WTC11 (cell line): ENCODE measurements at regions not wholly inside any gene's neighbourhood (a gene's known extent, or its start where the extent isn't known, plus 50 kb on each side); places are given as distances from the start of the nearest gene placed in this dataset.

Experiments
- CREM ChIP-seq: sonication (generic); formaldehyde crosslinking; IDR thresholded peaks from 2 replicates; pipeline ENCODE4 v1.8.1; 2022; ENCODE audit warnings: mild to moderate bottlenecking, missing genetic modification reagents, moderate library complexity
- CTCF ChIP-seq: fragments of 200-600 bp; IDR thresholded peaks from 2 replicates; pipeline ENCODE4 v1.8.0; 2022; ENCODE audit warnings: antibody characterized with exemption
- ETV6 ChIP-seq: sonication (generic); formaldehyde crosslinking; IDR thresholded peaks from 2 replicates; pipeline ENCODE4 v1.8.1; 2022; ENCODE audit warnings: mild to moderate bottlenecking, missing genetic modification reagents
- FOXP1 ChIP-seq: sonication (generic); formaldehyde crosslinking; IDR thresholded peaks from 2 replicates; pipeline ENCODE4 v1.8.0; 2022; ENCODE audit warnings: missing genetic modification reagents, mild to moderate bottlenecking, moderate library complexity, borderline replicate concordance
- SP1 ChIP-seq: sonication (generic); formaldehyde crosslinking; conservative IDR thresholded peaks from 2 replicates; pipeline ENCODE4 v1.8.1; 2022; ENCODE audit warnings: missing genetic modification reagents
- ZNF423 ChIP-seq: fragments of 250-450 bp; sonication (Bioruptor Pico); IDR thresholded peaks from 2 replicates; pipeline ENCODE4 v2.1.2; 2022; ENCODE audit warnings: mild to moderate bottlenecking, moderate library complexity

GRCh38 chr7:85840554-85840953, 653.7 kb upstream of the SEMA3D start:
- TF ChIP-seq FOXP1 (CRISPR knock-in tag) (no peak), SP1 (CRISPR knock-in tag) (no peak), ETV6 (no peak), ZNF423 (CRISPR knock-in tag) (no peak), CREM (CRISPR knock-in tag) (no peak), CTCF (no peak)
